Iris pigment epithelial cell (primary cell): ENCODE measurements at regions not wholly inside any gene's neighbourhood (a gene's known extent, or its start where the extent isn't known, plus 50 kb on each side); places are given as distances from the start of the nearest gene placed in this dataset.

Experiments used
- DNase-seq: peaks from one replicate; pipeline ENCODE4 v3.0.0-alpha.2; 2011; ENCODE audit warnings: low read depth

- no peak for DNase-seq
Measured at GRCh38 chr2:60097298-60097697, 456.2 kb downstream of the BCL11A start.

GRCh38 chr2:60096556-60096955 lies 456.9 kb downstream of the BCL11A start:
- no peak for DNase-seq

GRCh38 chr2:60095903-60096302 lies 457.6 kb downstream of the BCL11A start:
- no peak for DNase-seq

GRCh38 chr2:60095202-60095815 lies 458.1 kb downstream of the BCL11A start:
- no peak for DNase-seq

- no peak for DNase-seq
Measured at GRCh38 chr2:60094450-60094929, 459.0 kb downstream of the BCL11A start.

GRCh38 chr2:60092781-60093180 lies 460.7 kb downstream of the BCL11A start:
- no peak for DNase-seq

GRCh38 chr2:60091894-60092293 lies 461.6 kb downstream of the BCL11A start:
- no peak for DNase-seq

- no peak for DNase-seq
Measured at GRCh38 chr2:60091266-60091665, 462.2 kb downstream of the BCL11A start.

- no peak for DNase-seq
Measured at GRCh38 chr2:60079562-60079961, 473.9 kb downstream of the BCL11A start.

- DNase-seq, result no peak
Measured at GRCh38 chr2:60075048-60075447, 478.4 kb downstream of the BCL11A start.

- no peak for DNase-seq
Measured at GRCh38 chr2:60073201-60073600, 480.3 kb downstream of the BCL11A start.

- no peak for DNase-seq
Measured at GRCh38 chr2:60072609-60073008, 480.8 kb downstream of the BCL11A start.

- no peak for DNase-seq
Measured at GRCh38 chr2:60071490-60071831, 482.0 kb downstream of the BCL11A start.

GRCh38 chr2:60070736-60071489 lies 482.5 kb downstream of the BCL11A start:
- no peak for DNase-seq

GRCh38 chr2:60070196-60070595 lies 483.3 kb downstream of the BCL11A start:
- DNase-seq, result no peak

- no peak for DNase-seq
Measured at GRCh38 chr2:60068755-60069154, 484.7 kb downstream of the BCL11A start.

GRCh38 chr2:60067006-60067405 lies 486.4 kb downstream of the BCL11A start:
- DNase-seq, result no peak

- no peak for DNase-seq
Measured at GRCh38 chr2:60066096-60066839, 487.2 kb downstream of the BCL11A start.

- DNase-seq, result no peak
Measured at GRCh38 chr2:60064687-60065389, 488.6 kb downstream of the BCL11A start.

GRCh38 chr2:60058781-60059180 lies 494.7 kb downstream of the BCL11A start:
- no peak for DNase-seq

- no peak for DNase-seq
Measured at GRCh38 chr2:60054571-60055340, 498.7 kb downstream of the BCL11A start.

- DNase-seq, result no peak
Measured at GRCh38 chr2:60053791-60054190, 499.7 kb downstream of the BCL11A start.
